ENCODE measurements at regions not wholly inside any gene's neighbourhood (a gene's known extent, or its start where the extent isn't known, plus 50 kb on each side); places are given as distances from the start of the nearest gene placed in this dataset.
"Not testable (repeated sequence)": the region's sequence is repeated elsewhere in the genome, so short reads cannot be mapped to it uniquely, and the experiment has no call there.

DNA sequence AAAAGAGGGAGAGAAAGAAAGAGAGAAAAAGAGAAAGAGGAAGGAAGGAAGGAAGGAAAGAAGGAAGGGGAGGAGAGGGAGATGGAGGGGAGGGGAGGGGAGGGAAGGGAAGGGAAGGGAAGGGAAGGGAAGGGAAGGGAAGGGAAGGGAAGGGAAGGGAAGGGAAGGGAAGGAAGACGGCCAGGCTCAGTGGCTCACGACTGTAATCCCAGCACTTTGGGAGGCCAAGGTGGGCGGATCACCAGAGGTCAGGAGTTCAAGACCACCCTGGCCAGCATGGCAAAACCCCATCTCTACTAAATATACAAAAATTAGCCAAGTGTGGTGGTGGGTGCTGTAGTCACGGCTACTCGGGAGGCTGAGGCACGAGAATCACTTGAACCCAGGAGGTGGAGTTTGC, 64.8 kb downstream of the RPS15A start:
- H3K4me1 ChIP-seq; H3K4me3 ChIP-seq; intact Hi-C loops (cut with DNase I; ENCODE audit: low total_unique reads); H3K27ac ChIP-seq; H3K36me3 ChIP-seq; DNase-seq; H3K9me3 ChIP-seq; H3K27me3 ChIP-seq; ATAC-seq; in situ Hi-C loops (cut with MboI; ENCODE audit: low sequenced_read_pairs in 4 of 4): not testable (repeated sequence)

DNA sequence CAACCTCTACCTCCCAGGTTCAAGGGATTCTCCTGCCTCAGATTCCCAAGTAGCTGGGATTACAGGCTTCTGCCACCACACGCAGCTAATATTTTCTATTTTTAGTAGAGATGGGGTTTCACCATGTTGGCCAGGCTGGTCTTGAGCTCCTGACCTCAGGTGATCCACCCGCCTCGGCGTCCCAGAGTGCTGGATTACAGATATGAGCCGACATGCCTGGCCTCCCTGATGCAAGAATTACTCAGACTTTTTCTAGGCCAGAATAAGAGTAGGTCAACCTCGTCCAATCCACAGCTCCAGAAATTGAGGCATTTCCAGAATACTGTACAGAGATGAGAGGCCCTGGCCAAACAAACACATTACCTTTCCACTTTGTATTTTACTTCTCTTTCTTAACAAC, 70.2 kb downstream of the RPS15A start:
- H3K4me1 ChIP-seq; intact Hi-C loops (cut with DNase I; ENCODE audit: low total_unique reads): not testable (repeated sequence)

DNA sequence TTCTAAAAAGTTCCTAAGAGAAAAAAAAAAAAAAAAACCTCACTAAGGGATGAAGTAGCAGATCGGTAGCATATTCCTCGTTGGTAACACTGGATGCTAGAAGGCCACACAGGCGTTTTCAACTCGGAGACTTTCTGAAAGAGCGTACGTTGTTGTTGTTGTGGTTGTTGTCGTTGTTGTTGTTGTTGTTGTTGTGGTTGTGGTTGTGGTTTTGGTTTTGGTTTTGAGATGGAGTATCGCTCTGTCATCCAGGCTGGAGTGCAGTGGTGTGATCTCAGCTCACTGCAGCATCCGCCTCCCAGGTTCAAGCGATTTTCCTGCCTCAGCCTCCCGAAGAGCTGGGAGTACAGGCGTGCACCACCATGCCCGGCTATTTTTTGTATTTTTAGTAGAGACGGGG, 77.6 kb downstream of the RPS15A start:
- H3K9me3 ChIP-seq; H3K36me3 ChIP-seq; H3K4me1 ChIP-seq; in situ Hi-C loops (cut with MboI; ENCODE audit: low sequenced_read_pairs in 4 of 4); intact Hi-C loops (cut with DNase I; ENCODE audit: low total_unique reads); H3K27me3 ChIP-seq; H3K4me3 ChIP-seq; ATAC-seq; H3K27ac ChIP-seq; DNase-seq: not testable (repeated sequence)

More for the DNA sequence above, 70.2 kb downstream of the RPS15A start:
- in situ Hi-C loops (cut with MboI; ENCODE audit: low sequenced_read_pairs in 4 of 4); H3K4me3 ChIP-seq; H3K36me3 ChIP-seq; H3K9me3 ChIP-seq; H3K27me3 ChIP-seq: not testable (repeated sequence)
- DNase-seq (peak; percentile 42 to 85), ATAC-seq (peak; percentile 96 to 98)
- H3K27ac ChIP-seq = peak overlapping the region in 1 of 4 donors; percentile 52

DNA sequence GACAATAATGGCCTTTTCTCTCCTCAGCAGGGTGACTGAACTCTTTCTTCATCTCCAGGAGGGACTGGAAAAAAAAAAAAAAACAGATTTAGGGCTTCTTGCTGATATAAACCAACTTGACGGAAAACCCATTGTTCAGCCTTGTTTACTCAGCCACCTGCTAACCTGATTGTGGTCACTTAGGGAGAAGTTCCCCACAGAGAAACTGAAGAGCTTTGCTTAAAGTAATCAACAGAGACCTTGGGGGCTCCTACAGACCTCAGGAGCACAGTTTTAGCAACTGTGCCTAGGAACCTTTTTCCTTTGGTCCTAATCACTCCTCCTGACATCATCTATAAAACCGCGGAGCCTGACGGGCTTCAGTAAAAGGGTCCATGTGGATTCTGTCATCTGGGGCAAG, 79.5 kb downstream of the RPS15A start:
- H3K4me1 ChIP-seq; H3K4me3 ChIP-seq; intact Hi-C loops (cut with DNase I; ENCODE audit: low total_unique reads); in situ Hi-C loops (cut with MboI; ENCODE audit: low sequenced_read_pairs in 4 of 4); H3K36me3 ChIP-seq; ATAC-seq; DNase-seq; H3K27me3 ChIP-seq; H3K9me3 ChIP-seq; H3K27ac ChIP-seq: not testable (repeated sequence)

DNA sequence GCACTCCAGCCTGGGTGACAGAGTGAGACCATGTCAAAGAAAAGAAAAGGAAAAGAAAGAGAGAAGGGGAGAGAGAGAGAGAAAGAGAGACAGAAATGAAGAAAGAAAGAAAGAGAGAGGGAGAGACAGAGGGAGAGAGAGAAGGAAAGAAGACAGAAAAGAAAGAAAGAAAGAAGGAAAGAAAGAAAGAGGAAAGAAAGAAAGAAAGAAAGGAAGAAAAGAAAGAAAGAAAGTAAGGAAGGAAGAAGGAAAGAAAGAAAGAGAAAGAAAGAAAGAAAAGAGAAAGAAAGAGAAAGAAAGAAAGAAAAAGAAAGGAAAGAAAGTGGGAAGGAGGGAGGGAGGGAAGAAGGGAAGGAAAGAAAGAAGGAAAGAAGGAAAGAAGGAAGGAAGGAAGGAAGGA, 88.9 kb downstream of the RPS15A start:
- H3K4me1 ChIP-seq; H3K9me3 ChIP-seq; H3K27me3 ChIP-seq; H3K27ac ChIP-seq; DNase-seq; H3K4me3 ChIP-seq; intact Hi-C loops (cut with DNase I; ENCODE audit: low total_unique reads); in situ Hi-C loops (cut with MboI; ENCODE audit: low sequenced_read_pairs in 4 of 4); H3K36me3 ChIP-seq; ATAC-seq: not testable (repeated sequence)

DNA sequence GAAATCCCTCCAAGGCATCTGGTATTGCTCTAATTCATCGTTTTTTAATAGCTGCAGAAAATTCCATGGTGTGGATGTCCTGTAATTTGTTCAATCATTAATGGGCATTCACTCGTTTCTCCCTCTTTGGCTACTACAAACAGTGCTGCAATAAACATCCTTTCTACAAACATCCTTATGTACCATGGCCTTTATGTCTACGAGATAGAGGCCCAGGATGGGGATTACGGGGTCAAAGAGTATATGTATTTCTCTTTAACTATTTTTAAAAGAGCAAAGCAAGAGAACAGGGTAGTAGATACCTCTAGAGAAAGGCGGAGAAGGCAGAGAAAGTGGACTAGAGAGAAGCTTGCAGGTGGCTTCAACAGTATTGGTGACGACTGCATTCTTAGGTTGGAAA, 94.1 kb downstream of the RPS15A start:
- ATAC-seq; H3K9me3 ChIP-seq; H3K27me3 ChIP-seq; intact Hi-C loops (cut with DNase I; ENCODE audit: low total_unique reads); DNase-seq; H3K4me1 ChIP-seq; H3K27ac ChIP-seq; H3K4me3 ChIP-seq; H3K36me3 ChIP-seq; in situ Hi-C loops (cut with MboI; ENCODE audit: low sequenced_read_pairs in 4 of 4): not testable (repeated sequence)

DNA sequence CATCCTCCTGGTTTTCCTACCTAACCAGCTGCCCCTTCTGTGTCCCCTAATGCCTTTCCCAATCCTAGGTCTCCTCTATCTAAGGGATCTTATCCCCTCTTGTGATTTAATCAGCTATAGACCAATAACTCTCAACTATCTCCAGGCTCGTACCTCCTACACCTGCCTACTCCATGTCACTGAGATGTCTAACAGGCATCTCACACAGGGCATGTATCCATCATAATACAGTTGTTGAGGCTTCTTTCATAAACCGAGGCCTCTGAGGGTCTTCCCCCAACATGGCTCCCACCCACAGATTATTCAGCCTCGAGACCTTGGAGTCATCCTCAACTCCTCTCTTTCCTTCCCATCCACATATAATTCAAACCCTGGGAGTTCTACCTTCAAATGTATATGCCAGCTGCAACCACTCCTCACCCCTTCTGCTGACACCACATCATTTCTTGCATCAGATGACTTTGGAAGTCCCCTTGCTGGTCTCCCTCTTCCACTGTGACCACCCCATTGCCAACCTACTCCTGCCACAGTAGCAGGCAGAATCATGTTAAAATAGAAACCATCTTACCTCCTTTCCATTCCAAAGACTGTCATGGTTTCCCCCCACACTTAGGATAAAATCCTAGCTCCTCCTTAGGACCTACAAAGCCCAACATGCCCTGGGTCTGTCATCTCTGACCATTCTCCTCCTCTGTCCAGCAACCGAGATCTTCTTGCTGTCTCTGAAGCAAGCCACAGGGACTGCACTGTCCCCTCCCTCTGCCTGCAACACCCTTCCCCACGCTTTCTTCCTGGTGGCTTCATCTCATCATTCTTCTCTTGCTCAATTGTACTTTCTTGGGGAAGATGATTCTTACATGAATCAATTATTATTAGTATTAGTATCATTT, 103.8 kb downstream of the RPS15A start:
- in situ Hi-C loops (cut with MboI; ENCODE audit: low sequenced_read_pairs in 4 of 4); H3K36me3 ChIP-seq; H3K9me3 ChIP-seq; ATAC-seq; H3K4me3 ChIP-seq; H3K4me1 ChIP-seq; intact Hi-C loops (cut with DNase I; ENCODE audit: low total_unique reads); H3K27me3 ChIP-seq; DNase-seq; H3K27ac ChIP-seq: not testable (repeated sequence)

DNA sequence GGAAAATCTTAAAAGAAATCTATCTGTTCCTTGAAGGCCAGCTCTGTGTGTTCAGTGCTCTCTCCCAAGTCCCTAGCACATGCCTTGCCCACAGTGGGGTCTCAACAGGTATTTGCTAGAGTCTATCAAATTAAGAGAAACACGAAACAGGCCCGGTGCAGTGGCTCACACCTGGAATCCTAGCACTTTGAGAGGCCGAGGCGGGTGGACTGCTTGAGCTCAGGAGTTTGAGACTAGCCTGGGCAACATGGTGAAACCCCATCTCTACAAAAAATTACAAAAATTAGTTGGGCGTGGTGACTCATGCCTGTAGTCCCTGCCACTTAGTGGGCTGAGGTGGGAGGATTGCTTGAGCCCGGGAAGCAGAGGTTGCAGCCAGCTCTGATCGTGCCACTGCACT, 83.9 kb upstream of the NOMO2 start:
- intact Hi-C loops (cut with DNase I; ENCODE audit: low total_unique reads) = not testable (repeated sequence)

DNA sequence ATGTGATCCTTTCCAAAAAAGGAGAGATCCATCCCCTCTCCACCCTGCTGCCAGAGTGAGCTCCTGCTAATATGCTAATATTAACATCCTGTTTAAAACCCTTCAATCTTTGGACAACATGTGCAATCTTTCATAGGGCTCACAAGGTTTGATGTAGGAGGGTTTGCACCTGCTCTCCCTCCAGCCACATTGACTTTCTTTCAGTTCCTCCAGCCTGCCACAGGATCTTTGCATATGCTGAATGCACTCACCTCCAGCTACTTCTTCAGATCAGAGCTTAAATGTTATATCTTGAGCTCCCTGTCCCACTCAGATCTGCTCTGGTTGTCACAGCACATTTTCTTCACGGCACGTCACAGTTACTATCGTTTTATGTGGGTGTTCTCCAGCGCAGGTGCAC, 75.0 kb upstream of the NOMO2 start:
- intact Hi-C loops (cut with DNase I; ENCODE audit: low total_unique reads); ATAC-seq; H3K36me3 ChIP-seq: not testable (repeated sequence)

More for the DNA sequence above, 83.9 kb upstream of the NOMO2 start:
- H3K36me3 ChIP-seq; H3K27me3 ChIP-seq; in situ Hi-C loops (cut with MboI; ENCODE audit: low sequenced_read_pairs in 4 of 4); H3K4me1 ChIP-seq; ATAC-seq; DNase-seq; H3K9me3 ChIP-seq; H3K4me3 ChIP-seq; H3K27ac ChIP-seq: not testable (repeated sequence)

DNA sequence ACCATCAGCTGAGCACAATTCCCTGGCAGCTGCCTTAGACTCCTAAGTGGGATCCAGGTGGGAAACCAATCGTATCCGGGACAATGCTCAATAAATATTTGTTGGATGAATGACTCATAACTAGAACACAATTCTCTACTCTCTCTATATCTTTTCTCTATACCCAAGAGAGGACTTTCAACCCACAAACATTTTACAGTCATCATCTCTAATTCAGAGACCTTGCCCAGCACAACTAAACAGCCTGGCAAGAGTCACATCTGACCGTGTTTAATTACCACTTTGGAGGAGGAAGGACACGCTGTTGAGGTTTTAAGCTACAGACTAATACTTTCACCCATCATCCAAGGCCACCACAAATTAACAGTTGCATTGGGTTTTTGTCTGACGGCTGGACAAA, 74.3 kb upstream of the NOMO2 start:
- DNase-seq; H3K4me1 ChIP-seq; H3K4me3 ChIP-seq; H3K27me3 ChIP-seq; ATAC-seq; intact Hi-C loops (cut with DNase I; ENCODE audit: low total_unique reads); in situ Hi-C loops (cut with MboI; ENCODE audit: low sequenced_read_pairs in 4 of 4); H3K9me3 ChIP-seq; H3K36me3 ChIP-seq; H3K27ac ChIP-seq: not testable (repeated sequence)

More for the DNA sequence above, 75.0 kb upstream of the NOMO2 start:
- H3K9me3 ChIP-seq; DNase-seq; H3K4me1 ChIP-seq; in situ Hi-C loops (cut with MboI; ENCODE audit: low sequenced_read_pairs in 4 of 4); H3K4me3 ChIP-seq; H3K27ac ChIP-seq; H3K27me3 ChIP-seq: not testable (repeated sequence)

DNA sequence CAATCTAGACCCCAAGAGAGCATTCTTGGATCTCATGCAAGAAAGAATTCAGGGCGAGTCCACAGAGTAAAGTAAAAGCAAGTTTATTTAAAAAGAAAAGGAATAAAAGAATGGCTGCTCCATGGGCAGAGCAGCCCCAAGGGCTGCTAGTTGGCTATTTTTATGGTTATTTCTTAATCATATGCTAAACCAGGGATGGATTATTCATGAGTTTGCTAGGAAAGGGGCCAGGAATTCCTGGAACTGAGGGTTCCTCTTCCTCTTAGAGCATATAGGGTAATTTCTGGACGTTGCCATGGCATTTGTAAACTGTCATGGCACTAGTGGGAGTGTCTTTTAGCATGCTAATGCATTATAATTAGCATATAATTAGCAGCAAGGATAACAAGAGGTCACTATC, 73.1 kb upstream of the NOMO2 start:
- H3K27me3 ChIP-seq; intact Hi-C loops (cut with DNase I; ENCODE audit: low total_unique reads): not testable (repeated sequence)

DNA sequence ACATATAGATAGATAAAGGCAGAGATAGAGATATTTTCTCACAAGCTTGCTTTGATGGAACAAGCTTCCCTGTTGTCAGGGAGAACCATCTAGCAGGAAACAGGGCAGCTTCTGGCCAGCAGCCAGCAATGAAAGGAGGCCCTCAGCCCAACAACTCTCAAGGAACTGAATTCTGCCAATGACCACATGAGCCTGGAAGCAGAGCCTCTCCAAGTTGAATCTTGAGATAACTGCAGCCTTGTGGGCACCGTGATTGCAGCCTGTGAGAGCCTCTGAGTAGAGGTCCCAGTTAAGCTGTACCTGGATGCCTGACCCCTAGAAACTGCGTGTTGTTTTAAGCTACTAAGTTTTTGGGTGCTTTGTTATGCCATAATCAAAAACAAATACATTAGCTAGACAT, 69.8 kb upstream of the NOMO2 start:
- DNase-seq; in situ Hi-C loops (cut with MboI; ENCODE audit: low sequenced_read_pairs in 4 of 4); H3K27me3 ChIP-seq; H3K27ac ChIP-seq; H3K4me3 ChIP-seq; H3K9me3 ChIP-seq; ATAC-seq; H3K36me3 ChIP-seq; intact Hi-C loops (cut with DNase I; ENCODE audit: low total_unique reads); H3K4me1 ChIP-seq: not testable (repeated sequence)

More for the DNA sequence above, 73.1 kb upstream of the NOMO2 start:
- H3K9me3 ChIP-seq; in situ Hi-C loops (cut with MboI; ENCODE audit: low sequenced_read_pairs in 4 of 4); H3K27ac ChIP-seq; ATAC-seq; H3K36me3 ChIP-seq; H3K4me3 ChIP-seq; H3K4me1 ChIP-seq; DNase-seq: not testable (repeated sequence)
